ENCODE measurements at regions not wholly inside any gene's neighbourhood (a gene's known extent, or its start where the extent isn't known, plus 50 kb on each side); places are given as distances from the start of the nearest gene placed in this dataset.

DNA sequence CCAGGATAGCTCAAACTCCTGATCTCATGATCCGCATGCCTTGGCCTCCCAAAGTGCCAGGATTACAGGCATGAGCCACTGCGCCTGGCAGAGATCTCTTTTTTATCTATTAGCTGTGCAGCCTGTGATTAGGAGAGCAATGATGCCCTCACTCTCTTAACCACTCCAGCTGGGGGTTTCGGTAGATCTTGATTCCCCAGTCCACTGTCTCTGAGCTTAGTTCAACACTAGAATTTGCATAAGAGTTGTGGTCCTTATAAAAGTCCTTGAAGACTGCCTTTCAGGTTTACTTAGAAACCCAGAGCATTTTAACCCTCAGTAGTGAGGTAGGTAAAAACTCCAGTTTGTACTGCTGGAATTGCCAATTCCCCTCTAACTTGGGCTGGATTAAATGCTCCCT lies 283.3 kb upstream of the RBMY1B start:
- TF ChIP-seq, protein P1, sequence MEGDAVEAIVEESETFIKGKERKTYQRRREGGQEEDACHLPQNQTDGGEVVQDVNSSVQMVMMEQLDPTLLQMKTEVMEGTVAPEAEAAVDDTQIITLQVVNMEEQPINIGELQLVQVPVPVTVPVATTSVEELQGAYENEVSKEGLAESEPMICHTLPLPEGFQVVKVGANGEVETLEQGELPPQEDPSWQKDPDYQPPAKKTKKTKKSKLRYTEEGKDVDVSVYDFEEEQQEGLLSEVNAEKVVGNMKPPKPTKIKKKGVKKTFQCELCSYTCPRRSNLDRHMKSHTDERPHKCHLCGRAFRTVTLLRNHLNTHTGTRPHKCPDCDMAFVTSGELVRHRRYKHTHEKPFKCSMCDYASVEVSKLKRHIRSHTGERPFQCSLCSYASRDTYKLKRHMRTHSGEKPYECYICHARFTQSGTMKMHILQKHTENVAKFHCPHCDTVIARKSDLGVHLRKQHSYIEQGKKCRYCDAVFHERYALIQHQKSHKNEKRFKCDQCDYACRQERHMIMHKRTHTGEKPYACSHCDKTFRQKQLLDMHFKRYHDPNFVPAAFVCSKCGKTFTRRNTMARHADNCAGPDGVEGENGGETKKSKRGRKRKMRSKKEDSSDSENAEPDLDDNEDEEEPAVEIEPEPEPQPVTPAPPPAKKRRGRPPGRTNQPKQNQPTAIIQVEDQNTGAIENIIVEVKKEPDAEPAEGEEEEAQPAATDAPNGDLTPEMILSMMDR (IDR thresholded peaks at IDR 0.05 in 4 of 5, conservative IDR thresholded peaks at IDR 0.05 in 1 of 5): no peak
- TF ChIP-seq POLR2A (IDR thresholded peaks at IDR 0.05): no peak
